HEK293T (cell line): ENCODE measurements at regions not wholly inside any gene's neighbourhood (a gene's known extent, or its start where the extent isn't known, plus 50 kb on each side); places are given as distances from the start of the nearest gene placed in this dataset.

Experiments used
- CTCF ChIA-PET: fragments of 350-600 bp; formaldehyde crosslinking; extraction: SDS; loops from one replicate; lab custom pipeline; 2021; ENCODE audit warnings: antibody characterized with exemption, inconsistent platforms; lab: Yijun Ruan, JAX
- POLR2A ChIA-PET: fragments of 350-600 bp; formaldehyde crosslinking; extraction: SDS; loops from one replicate; lab custom pipeline; 2020; ENCODE audit warnings: antibody characterized with exemption, inconsistent platforms; lab: Yijun Ruan, JAX
- DNase-seq: peaks from one replicate; pipeline ENCODE4 v3.0.0; 2012; ENCODE audit warnings: mixed read lengths; ENCODE audit errors: extremely low spot score
- ARNT ChIP-seq: fragments of 450-650 bp; IDR thresholded peaks from 2 replicates; pipeline ENCODE4 v1.6.1; 2017; ENCODE audit warnings: mild to moderate bottlenecking
- BHLHE40 ChIP-seq: fragments of 450-650 bp; IDR thresholded peaks from 2 replicates; pipeline ENCODE4 v1.6.1; 2016; ENCODE audit warnings: mild to moderate bottlenecking, moderate library complexity, borderline replicate concordance
- CTBP1 ChIP-seq: fragments of 450-650 bp; IDR thresholded peaks from 2 replicates; pipeline ENCODE4 v1.6.1; 2016; ENCODE audit warnings: borderline replicate concordance
- ELF4 ChIP-seq: fragments of 450-650 bp; IDR thresholded peaks from 2 replicates; pipeline ENCODE4 v1.6.1; 2017; ENCODE audit warnings: antibody characterized with exemption
- FOXA1 ChIP-seq: fragments of 450-650 bp; IDR thresholded peaks from 2 replicates; pipeline ENCODE4 v1.6.1; 2016; ENCODE audit warnings: mild to moderate bottlenecking
- FOXK2 ChIP-seq: fragments of 450-650 bp; IDR thresholded peaks from 2 replicates; pipeline ENCODE4 v1.6.1; 2016; ENCODE audit warnings: mild to moderate bottlenecking
- FOXM1 ChIP-seq: fragments of 450-650 bp; IDR thresholded peaks from 2 replicates; pipeline ENCODE4 v1.6.1; 2017; ENCODE audit warnings: mild to moderate bottlenecking, borderline replicate concordance
- HDGF ChIP-seq: fragments of 450-650 bp; IDR thresholded peaks from 2 replicates; pipeline ENCODE4 v1.6.1; 2017; ENCODE audit warnings: antibody characterized with exemption, borderline replicate concordance
- L3MBTL2 ChIP-seq: fragments of 450-650 bp; conservative IDR thresholded peaks from 2 replicates; pipeline ENCODE4 v1.6.1; 2016; ENCODE audit warnings: mild to moderate bottlenecking
- LEF1 ChIP-seq: fragments of 450-650 bp; IDR thresholded peaks from 2 replicates; pipeline ENCODE4 v1.6.1; 2017; ENCODE audit warnings: mild to moderate bottlenecking, borderline replicate concordance
- NFRKB ChIP-seq: fragments of 450-650 bp; IDR thresholded peaks from 2 replicates; pipeline ENCODE4 v1.6.1; 2016; ENCODE audit warnings: mild to moderate bottlenecking, moderate library complexity
- PKNOX1 ChIP-seq: fragments of 450-650 bp; IDR thresholded peaks from 2 replicates; pipeline ENCODE4 v1.6.1; 2016
- SP1 ChIP-seq: fragments of 450-650 bp; IDR thresholded peaks from 2 replicates; pipeline ENCODE4 v1.6.1; 2017
- SUZ12 ChIP-seq: fragments of 450-650 bp; IDR thresholded peaks from 2 replicates; pipeline ENCODE4 v1.6.1; 2016; ENCODE audit warnings: mild to moderate bottlenecking
- TARDBP ChIP-seq: fragments of 450-650 bp; IDR thresholded peaks from 2 replicates; pipeline ENCODE4 v1.6.1; 2016
- ZNF384 ChIP-seq: fragments of 450-650 bp; IDR thresholded peaks from 2 replicates; pipeline ENCODE4 v1.6.1; 2016

- DNase-seq = no peak
- TF ChIP-seq SP1 (no peak), ZNF384 (no peak), LEF1 (no peak), FOXA1 (no peak), PKNOX1 (no peak), TARDBP (no peak), L3MBTL2 (no peak), ELF4 (no peak), SUZ12 (no peak), NFRKB (no peak), HDGF (no peak), ARNT (no peak), FOXK2 (no peak), FOXM1 (no peak), BHLHE40 (no peak), CTBP1 (no peak)
- ChIA-PET CTCF (no interaction called here), POLR2A (interaction anchor here (3.1 kb wide), 1 partner anchor 10 kb away, joined by 13 read pairs; no protein-coding TSS in a partner anchor)
Measured at GRCh38 chrX:39679497-39680157, 418.1 kb downstream of the BCOR start.

- POLR2A ChIA-PET = no interaction called here
Measured at GRCh38 chrX:39681885-39682284, 415.9 kb downstream of the BCOR start.

GRCh38 chrX:39682778-39683177, 415.0 kb downstream of the BCOR start:
- ChIA-PET CTCF (interaction anchor here (0.6 kb wide), 1 partner anchor 106 kb away, joined by 4 read pairs; no protein-coding TSS in a partner anchor), POLR2A (no interaction called here)
- peak; percentile 69 for TF ChIP-seq L3MBTL2
- no peak for TF ChIP-seq TARDBP
- peak; percentile 38 for DNase-seq

More at GRCh38 chrX:39681885-39682284, 415.9 kb downstream of the BCOR start:
- CTCF ChIA-PET = no interaction called here
- TF ChIP-seq L3MBTL2 (no peak), FOXA1 (no peak), LEF1 (no peak), TARDBP (no peak), FOXM1 (no peak), SP1 (no peak), BHLHE40 (no peak)
- no peak for DNase-seq

- DNase-seq = no peak
- TF ChIP-seq ARNT (no peak), FOXA1 (no peak), LEF1 (no peak), CTBP1 (no peak), PKNOX1 (no peak), SP1 (no peak), ZNF384 (no peak), NFRKB (no peak), FOXK2 (no peak), ELF4 (no peak), FOXM1 (no peak), HDGF (no peak), SUZ12 (no peak), BHLHE40 (no peak)
- CTCF ChIA-PET = interaction anchor here (0.6 kb wide), 1 partner anchor 196 kb away, joined by 3 read pairs; no protein-coding TSS in a partner anchor
- POLR2A ChIA-PET = interaction anchor here (1.5 to 3.2 kb wide), 2 partner anchors 9 to 13 kb away, joined by 6 to 13 read pairs; no protein-coding TSS in a partner anchor
Measured at GRCh38 chrX:39688219-39688575, 409.6 kb downstream of the BCOR start.

GRCh38 chrX:39688576-39689375, 409.0 kb downstream of the BCOR start:
- DNase-seq = peak; percentile 61
- ChIA-PET CTCF (interaction anchor here (0.6 kb wide), 2 partner anchors 196 to 776 kb away, joined by 3 read pairs; no protein-coding TSS in a partner anchor), POLR2A (interaction anchor here (1.1 to 3.2 kb wide), 4 partner anchors 10 to 410 kb away, joined by 3 to 13 read pairs (median 4); no protein-coding TSS in a partner anchor)
- TF ChIP-seq SP1 = no peak
- TF ChIP-seq L3MBTL2 = peak; percentile 93

GRCh38 chrX:39689376-39690104, 408.2 kb downstream of the BCOR start:
- POLR2A ChIA-PET = interaction anchor here (1.1 to 3.2 kb wide), 4 partner anchors 9 to 409 kb away, joined by 3 to 13 read pairs (median 4); no protein-coding TSS in a partner anchor
- no peak for DNase-seq
- TF ChIP-seq SP1 = no peak
- CTCF ChIA-PET = interaction anchor here (0.6 kb wide), 1 partner anchor 775 kb away, joined by 3 read pairs; no protein-coding TSS in a partner anchor
